Heart left ventricle (tissue), 13 donors: ENCODE measurements at regions not wholly inside any gene's neighbourhood (a gene's known extent, or its start where the extent isn't known, plus 50 kb on each side); places are given as distances from the start of the nearest gene placed in this dataset.
A peak's percentile ranks its signal among the peaks of the same experiment; 100 is the strongest.

ENCODE experiments used
- CTCF ChIP-seq, 12 donors: fragments of 200-600 bp; sonication (generic) in 4 of 12; IDR thresholded peaks; one replicate each; pipeline versions ENCODE4 v1.5.0 to v1.8.0; 2018 to 2022; ENCODE audit warnings: antibody characterized with exemption in 12 of 12, mild to moderate bottlenecking in 5 of 12
- POLR2A ChIP-seq, 2 donors: fragments of 450-650 bp; IDR thresholded peaks; one replicate each; pipeline ENCODE4 v1.6.1; 2017; ENCODE audit warnings: antibody characterized with exemption in 2 of 2, mild to moderate bottlenecking in 2 of 2, moderate library complexity in 2 of 2
- donor health status: ischemic (EF 13 %, LVEDD 7.1; RV severe dilation, severe dysfunction).
- donor health status: DM: no; HTN: yes; CAD: no.
- donor health status: DM: no; HTN: no; CAD: no.
- donor health status: ischemic (EF 25% LVEDD 6.9; RV normal size, moderate dysfunction).
- donor health status: ischemic (EF 25% LVEDD 5.7; RV mildly dilated, moderate dysfunction).
- donor health status: ischemic (EF 35%, LVEDD 5.7; RV mildly dilated, moderate dysfunction).
- donor health status: nonischemic (EF 11% LVEDD 7.7; RV severe dilation, severe dysfunction).
- donor health status: DM: yes; HTN: yes; CAD: no.
- donor health status: PGD.
- donor health status: ischemic (EF 29% LVEDD 5.4; RV normal size, mild dysfunction).
- donor health status: nonischemic (EF 23%, LVEDD 6.1; RV moderate dilation, normal function).

- peak in 1 of 12 donors; percentile 18 for TF ChIP-seq CTCF (IDR thresholded peaks at IDR 0.05)
- TF ChIP-seq POLR2A (IDR thresholded peaks at IDR 0.05) = peak in 1 of 2 donors; percentile 16
These were observed 169.3 kb upstream of the ZNF337 start for GRCh38 chr20:25865715-25866656.
